Prostate gland (tissue), 2 donors: ENCODE measurements at regions not wholly inside any gene's neighbourhood (a gene's known extent, or its start where the extent isn't known, plus 50 kb on each side); places are given as distances from the start of the nearest gene placed in this dataset.

ENCODE experiments used
- CTCF ChIP-seq, 4 experiments: fragments of 200-600 bp in 2 of 4; fragments of 450-650 bp in 2 of 4; sonication (generic) in 2 of 4; IDR thresholded peaks; 1 replicate in 3 of 4; 2 replicates in 1 of 4; pipeline ENCODE4 v1.5.1; 2016 to 2019; ENCODE audit warnings: antibody characterized with exemption in 4 of 4, mild to moderate bottlenecking in 2 of 4, moderate library complexity in 2 of 4
- POLR2A ChIP-seq: fragments of 450-650 bp; IDR thresholded peaks from one replicate; pipeline ENCODE4 v1.6.1; 2016; ENCODE audit warnings: antibody characterized with exemption, mild to moderate bottlenecking

- TF ChIP-seq POLR2A, result no peak
- TF ChIP-seq CTCF (IDR thresholded peaks at IDR 0.05), result no peak
Observed at GRCh38 chr4:54391104-54391503, 162.0 kb downstream of the PDGFRA start.
